ENCODE measurements at regions not wholly inside any gene's neighbourhood (a gene's known extent, or its start where the extent isn't known, plus 50 kb on each side); places are given as distances from the start of the nearest gene placed in this dataset.

GRCh38 chr1:57489358-57490036 lies 65.6 kb upstream of the DAB1 start:
- H3K36me3 ChIP-seq (ENCODE audit: control insufficient read depth in 4 of 4, insufficient read depth in 3 of 4, low read depth in 1 of 4, low read length in 3 of 4) = no peaks in the 10 kb centered on the region
- H3K9me3 ChIP-seq (ENCODE audit: control insufficient read depth in 4 of 4, low read length in 3 of 4) = no peaks in the 10 kb centered on the region
- 87% methylated on average over 5 of the region's 5 CpGs for WGBS
- no peaks in the 10 kb centered on the region for H3K4me1 ChIP-seq (ENCODE audit: control insufficient read depth in 4 of 4, insufficient read depth in 4 of 4, low read length in 3 of 4)
- no peak overlapping the region for H3K9ac ChIP-seq (ENCODE audit: low read depth in 1 of 2, low read length in 2 of 2)
- peaks cover 0 to 4% (median 0%) of the 10 kb centered on the region in 4 donors for H3K27me3 ChIP-seq (ENCODE audit: control insufficient read depth in 4 of 4, insufficient read depth in 4 of 4, low read length in 3 of 4)
- no peak for DNase-seq (ENCODE audit: low spot score)
- TF ChIP-seq JUND (IDR thresholded peaks at IDR 0.05) (no peak), SP1 (IDR thresholded peaks at IDR 0.05) (no peak), FOXA1 (IDR thresholded peaks at IDR 0.05) (no peak), TAF1 (conservative IDR thresholded peaks at IDR 0.05) (no peak), GABPA (IDR thresholded peaks at IDR 0.05 in 1 of 2, conservative IDR thresholded peaks at IDR 0.05 in 1 of 2) (no peak), ATF3 (IDR thresholded peaks at IDR 0.05) (no peak), REST (IDR thresholded peaks at IDR 0.05) (no peak), MAX (IDR thresholded peaks at IDR 0.05) (no peak), HNF4G (IDR thresholded peaks at IDR 0.05) (no peak), CTCF (IDR thresholded peaks at IDR 0.05; ENCODE audit: low read depth, low read length, missing input control) (no peak), FOXA2 (IDR thresholded peaks at IDR 0.05) (no peak)
- H3K4me3 ChIP-seq (ENCODE audit: low read depth in 1 of 3, low read length in 3 of 3) = no peak overlapping the region
- no peak overlapping the region for H3K27ac ChIP-seq (ENCODE audit: low read depth in 1 of 2, low read length in 2 of 2)

GRCh38 chr1:57485643-57486042 lies 61.8 kb upstream of the DAB1 start:
- 68% methylated on average over 4 of the region's 4 CpGs for WGBS
- TF ChIP-seq HNF4G (IDR thresholded peaks at IDR 0.05) (no peak), RXRA (IDR thresholded peaks at IDR 0.05) (no peak), JUND (IDR thresholded peaks at IDR 0.05) (no peak)

More at GRCh38 chr1:57485643-57486042, 61.8 kb upstream of the DAB1 start:
- Histone ChIP-seq H3K36me3 (ENCODE audit: control insufficient read depth in 4 of 4, insufficient read depth in 3 of 4, low read depth in 1 of 4, low read length in 3 of 4) (no peaks in the 10 kb centered on the region), H3K4me3 (ENCODE audit: low read depth in 1 of 3, low read length in 3 of 3) (no peak overlapping the region), H3K27me3 (ENCODE audit: control insufficient read depth in 4 of 4, insufficient read depth in 4 of 4, low read length in 3 of 4) (peaks cover 0 to 4% (median 0%) of the 10 kb centered on the region in 4 donors), H3K27ac (ENCODE audit: low read depth in 1 of 2, low read length in 2 of 2) (no peak overlapping the region), H3K4me1 (ENCODE audit: control insufficient read depth in 4 of 4, insufficient read depth in 4 of 4, low read length in 3 of 4) (no peaks in the 10 kb centered on the region), H3K9ac (ENCODE audit: low read depth in 1 of 2, low read length in 2 of 2) (no peak overlapping the region), H3K9me3 (ENCODE audit: control insufficient read depth in 4 of 4, low read length in 3 of 4) (no peaks in the 10 kb centered on the region)
- DNase-seq (ENCODE audit: low spot score) = no peak

Data from liver (tissue), 8 donors.